ENCODE measurements at regions not wholly inside any gene's neighbourhood (a gene's known extent, or its start where the extent isn't known, plus 50 kb on each side); places are given as distances from the start of the nearest gene placed in this dataset.

DNA sequence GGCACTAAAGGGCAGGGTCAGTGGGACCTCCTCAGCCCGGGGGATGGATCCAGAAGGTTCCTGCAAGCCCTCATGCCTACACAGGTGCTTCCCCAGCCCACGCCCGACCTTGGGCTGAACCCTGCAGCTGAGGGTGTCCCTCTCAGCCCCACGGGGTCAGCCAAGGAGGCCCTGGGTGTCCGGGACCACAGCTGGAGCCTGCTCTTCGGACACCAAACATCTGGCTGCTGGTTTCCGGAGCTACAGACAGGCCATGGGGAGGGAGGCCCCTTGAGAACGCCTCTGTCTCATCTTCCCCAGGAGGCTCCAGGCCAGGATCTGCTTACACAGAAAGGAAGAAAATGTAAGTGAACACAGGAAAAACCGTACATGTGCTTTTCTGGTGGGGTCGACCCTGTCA, 355.7 kb downstream of the MN1 start:
- DNase-seq (peak; percentile 51 to 72 (median 64)), ATAC-seq (ENCODE audit: insufficient read depth, low FRiP score) (no peak)
- TF ChIP-seq, protein P1, sequence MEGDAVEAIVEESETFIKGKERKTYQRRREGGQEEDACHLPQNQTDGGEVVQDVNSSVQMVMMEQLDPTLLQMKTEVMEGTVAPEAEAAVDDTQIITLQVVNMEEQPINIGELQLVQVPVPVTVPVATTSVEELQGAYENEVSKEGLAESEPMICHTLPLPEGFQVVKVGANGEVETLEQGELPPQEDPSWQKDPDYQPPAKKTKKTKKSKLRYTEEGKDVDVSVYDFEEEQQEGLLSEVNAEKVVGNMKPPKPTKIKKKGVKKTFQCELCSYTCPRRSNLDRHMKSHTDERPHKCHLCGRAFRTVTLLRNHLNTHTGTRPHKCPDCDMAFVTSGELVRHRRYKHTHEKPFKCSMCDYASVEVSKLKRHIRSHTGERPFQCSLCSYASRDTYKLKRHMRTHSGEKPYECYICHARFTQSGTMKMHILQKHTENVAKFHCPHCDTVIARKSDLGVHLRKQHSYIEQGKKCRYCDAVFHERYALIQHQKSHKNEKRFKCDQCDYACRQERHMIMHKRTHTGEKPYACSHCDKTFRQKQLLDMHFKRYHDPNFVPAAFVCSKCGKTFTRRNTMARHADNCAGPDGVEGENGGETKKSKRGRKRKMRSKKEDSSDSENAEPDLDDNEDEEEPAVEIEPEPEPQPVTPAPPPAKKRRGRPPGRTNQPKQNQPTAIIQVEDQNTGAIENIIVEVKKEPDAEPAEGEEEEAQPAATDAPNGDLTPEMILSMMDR (IDR thresholded peaks at IDR 0.05; ENCODE audit: control extremely low read depth, extremely low read depth): no peak

DNA sequence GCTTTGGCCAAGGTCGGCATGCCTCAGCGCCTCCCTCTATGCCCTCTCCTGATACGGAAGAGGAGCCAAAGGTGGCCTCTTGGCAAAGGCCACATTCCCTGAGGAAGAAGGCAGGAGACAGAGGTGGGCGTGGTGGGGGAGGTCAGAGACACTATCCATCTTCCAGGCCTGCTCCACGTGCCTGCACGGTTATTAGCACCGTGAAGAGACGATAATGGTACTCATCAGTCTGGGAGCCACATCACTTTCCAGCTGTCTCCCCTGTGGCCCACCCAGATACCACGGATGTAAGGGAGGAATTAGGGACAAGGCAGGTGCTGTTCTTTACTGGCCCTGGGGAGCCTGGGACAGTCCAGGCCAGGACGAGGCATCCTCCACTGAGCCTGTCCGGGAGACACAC, 354.3 kb downstream of the MN1 start:
- peaks cover 0 to 3% (median 0%) of the 10 kb centered on the region in 5 donors for H3K4me1 ChIP-seq (ENCODE audit: control insufficient read depth in 5 of 5, insufficient read depth in 5 of 5, low read length in 5 of 5)
- H3K36me3 ChIP-seq (ENCODE audit: control insufficient read depth in 4 of 4, insufficient read depth in 4 of 4, low read length in 4 of 4): no peaks in the 10 kb centered on the region
- H3K27ac ChIP-seq (ENCODE audit: low read depth in 1 of 2, low read length in 1 of 2): no peak overlapping the region
- H3K9me3 ChIP-seq (ENCODE audit: control insufficient read depth in 4 of 4, insufficient read depth in 3 of 4, low read length in 3 of 4): peaks cover 0 to 9% (median 0%) of the 10 kb centered on the region in 4 donors
- no peak for DNase-seq
- H3K4me3 ChIP-seq: no peak overlapping the region
- H3K9ac ChIP-seq (ENCODE audit: insufficient read depth in 1 of 2, low read length in 2 of 2): no peak overlapping the region
- H3K27me3 ChIP-seq (ENCODE audit: control insufficient read depth in 3 of 3, insufficient read depth in 3 of 3, low read length in 2 of 3): no peaks in the 10 kb centered on the region
- 79 to 87% methylated on average over 11 of the region's 11 CpGs for WGBS, 2 donors
- TF ChIP-seq, protein P1 (IDR thresholded peaks at IDR 0.05; ENCODE audit: control extremely low read depth, extremely low read depth): no peak
- ATAC-seq (ENCODE audit: insufficient read depth, low FRiP score): no peak

More for the DNA sequence above, 355.7 kb downstream of the MN1 start:
- Histone ChIP-seq H3K27me3 (ENCODE audit: control insufficient read depth in 3 of 3, insufficient read depth in 3 of 3, low read length in 2 of 3) (no peaks in the 10 kb centered on the region), H3K27ac (ENCODE audit: low read depth in 1 of 2, low read length in 1 of 2) (no peak overlapping the region), H3K9me3 (ENCODE audit: control insufficient read depth in 4 of 4, insufficient read depth in 3 of 4, low read length in 3 of 4) (peaks cover 0 to 9% (median 0%) of the 10 kb centered on the region in 4 donors), H3K9ac (ENCODE audit: insufficient read depth in 1 of 2, low read length in 2 of 2) (no peak overlapping the region), H3K4me1 (ENCODE audit: control insufficient read depth in 5 of 5, insufficient read depth in 5 of 5, low read length in 5 of 5) (peaks cover 0 to 3% (median 0%) of the 10 kb centered on the region in 5 donors), H3K4me3 (no peak overlapping the region), H3K36me3 (ENCODE audit: control insufficient read depth in 4 of 4, insufficient read depth in 4 of 4, low read length in 4 of 4) (no peaks in the 10 kb centered on the region)
- 60 to 74% methylated on average over 10 of the region's 10 CpGs for WGBS, 2 donors

GRCh38 chr22:27450448-27450847, 351.1 kb downstream of the MN1 start:
- DNase-seq (no peak), ATAC-seq (ENCODE audit: insufficient read depth, low FRiP score) (no peak)
- H3K4me1 ChIP-seq (ENCODE audit: control insufficient read depth in 5 of 5, insufficient read depth in 5 of 5, low read length in 5 of 5): peaks cover 0 to 3% (median 0%) of the 10 kb centered on the region in 5 donors
- peaks cover 0 to 9% (median 0%) of the 10 kb centered on the region in 4 donors for H3K9me3 ChIP-seq (ENCODE audit: control insufficient read depth in 4 of 4, insufficient read depth in 3 of 4, low read length in 3 of 4)
- H3K9ac ChIP-seq (ENCODE audit: insufficient read depth in 1 of 2, low read length in 2 of 2): no peak overlapping the region
- no peak overlapping the region for H3K4me3 ChIP-seq
- H3K36me3 ChIP-seq (ENCODE audit: control insufficient read depth in 4 of 4, insufficient read depth in 4 of 4, low read length in 4 of 4): no peaks in the 10 kb centered on the region
- no peak overlapping the region for H3K27ac ChIP-seq (ENCODE audit: low read depth in 1 of 2, low read length in 1 of 2)
- TF ChIP-seq, protein P1 (IDR thresholded peaks at IDR 0.05; ENCODE audit: control extremely low read depth, extremely low read depth): no peak
- H3K27me3 ChIP-seq (ENCODE audit: control insufficient read depth in 3 of 3, insufficient read depth in 3 of 3, low read length in 2 of 3): no peaks in the 10 kb centered on the region

GRCh38 chr22:27452245-27452644, 349.3 kb downstream of the MN1 start:
- Histone ChIP-seq H3K27me3 (ENCODE audit: control insufficient read depth in 3 of 3, insufficient read depth in 3 of 3, low read length in 2 of 3) (no peaks in the 10 kb centered on the region), H3K9me3 (ENCODE audit: control insufficient read depth in 4 of 4, insufficient read depth in 3 of 4, low read length in 3 of 4) (peaks cover 0 to 9% (median 0%) of the 10 kb centered on the region in 4 donors), H3K36me3 (ENCODE audit: control insufficient read depth in 4 of 4, insufficient read depth in 4 of 4, low read length in 4 of 4) (no peaks in the 10 kb centered on the region), H3K9ac (ENCODE audit: insufficient read depth in 1 of 2, low read length in 2 of 2) (no peak overlapping the region), H3K4me3 (no peak overlapping the region), H3K4me1 (ENCODE audit: control insufficient read depth in 5 of 5, insufficient read depth in 5 of 5, low read length in 5 of 5) (no peaks in the 10 kb centered on the region), H3K27ac (ENCODE audit: low read depth in 1 of 2, low read length in 1 of 2) (no peak overlapping the region)
- ATAC-seq (ENCODE audit: insufficient read depth, low FRiP score): no peak
- no peak for DNase-seq
- TF ChIP-seq, protein P1 (IDR thresholded peaks at IDR 0.05; ENCODE audit: control extremely low read depth, extremely low read depth): no peak
- 91 to 94% methylated on average over 4 of the region's 4 CpGs for WGBS, 2 donors

Data from lung (tissue), 11 donors.